Activated T-cell treated with anti-CD3 and anti-CD28 coated beads, Interleukin-2, amount 50 U/mL, for 4 hours (primary cell): ENCODE measurements at regions not wholly inside any gene's neighbourhood (a gene's known extent, or its start where the extent isn't known, plus 50 kb on each side); places are given as distances from the start of the nearest gene placed in this dataset.

ENCODE experiments used
- ATAC-seq, 2 donors: fragments of 200-7000 bp; cut with Tn5 transposase; one replicate each; pipeline ENCODE4 v1.10.0; 2021
- DNase-seq: peaks from one replicate; pipeline ENCODE4 v3.0.0-alpha.2; 2020
- H3K27me3 Mint-ChIP-seq: one replicate; pipeline ENCODE4 v1.8.0; 2021; ENCODE audit warnings: low read depth, mixed read lengths
- H3K36me3 Mint-ChIP-seq: one replicate; pipeline ENCODE4 v1.8.0; 2022; ENCODE audit warnings: mixed read lengths; ENCODE audit not compliant: insufficient read depth
- H3K4me1 Mint-ChIP-seq: one replicate; pipeline ENCODE4 v1.8.0; 2021; ENCODE audit warnings: low read depth, mixed read lengths
- H3K4me3 Mint-ChIP-seq: one replicate; pipeline ENCODE4 v1.8.0; 2021; ENCODE audit warnings: mild to moderate bottlenecking, moderate library complexity, mixed read lengths
- H3K9me3 Mint-ChIP-seq: one replicate; pipeline ENCODE4 v1.8.0; 2021; ENCODE audit warnings: mixed read lengths

- DNase-seq: no peak
- H3K27me3 Mint-ChIP-seq: peaks cover 15% of the 10 kb centered on the region
- no peaks in the 10 kb centered on the region for H3K36me3 Mint-ChIP-seq
- H3K9me3 Mint-ChIP-seq: peaks cover 4% of the 10 kb centered on the region
- H3K4me1 Mint-ChIP-seq: peaks cover 2% of the 10 kb centered on the region
- no peak for ATAC-seq
- no peak overlapping the region for H3K4me3 Mint-ChIP-seq
Measured at GRCh38 chr11:112748252-112748651, 213.0 kb upstream of the NCAM1 start.

GRCh38 chr11:112748713-112749543 lies 212.3 kb upstream of the NCAM1 start:
- peaks cover 2% of the 10 kb centered on the region for H3K4me1 Mint-ChIP-seq
- peaks cover 15% of the 10 kb centered on the region for H3K27me3 Mint-ChIP-seq
- no peaks in the 10 kb centered on the region for H3K36me3 Mint-ChIP-seq
- ATAC-seq (no peak), DNase-seq (no peak)
- peaks cover 4% of the 10 kb centered on the region for H3K9me3 Mint-ChIP-seq
- H3K4me3 Mint-ChIP-seq: no peak overlapping the region

- no peaks in the 10 kb centered on the region for H3K36me3 Mint-ChIP-seq
- H3K9me3 Mint-ChIP-seq: no peaks in the 10 kb centered on the region
- peaks cover 8% of the 10 kb centered on the region for H3K27me3 Mint-ChIP-seq
- H3K4me1 Mint-ChIP-seq: no peaks in the 10 kb centered on the region
- no peak overlapping the region for H3K4me3 Mint-ChIP-seq
- no peak for ATAC-seq
- no peak for DNase-seq
Measured at GRCh38 chr11:112751329-112751728, 209.9 kb upstream of the NCAM1 start.

- Mint-ChIP-seq H3K9me3 (no peaks in the 10 kb centered on the region), H3K4me1 (no peaks in the 10 kb centered on the region), H3K4me3 (no peak overlapping the region), H3K27me3 (peaks cover 4% of the 10 kb centered on the region), H3K36me3 (no peaks in the 10 kb centered on the region)
- DNase-seq: no peak
- no peak for ATAC-seq
Measured at GRCh38 chr11:112751772-112752171, 209.4 kb upstream of the NCAM1 start.

- DNase-seq: no peak
- Mint-ChIP-seq H3K9me3 (no peaks in the 10 kb centered on the region), H3K36me3 (no peaks in the 10 kb centered on the region), H3K27me3 (peaks cover 7% of the 10 kb centered on the region), H3K4me3 (no peak overlapping the region), H3K4me1 (no peaks in the 10 kb centered on the region)
- no peak for ATAC-seq
Measured at GRCh38 chr11:112752563-112752962, 208.7 kb upstream of the NCAM1 start.

- Mint-ChIP-seq H3K4me3 (no peak overlapping the region), H3K27me3 (peaks cover 8% of the 10 kb centered on the region), H3K4me1 (no peaks in the 10 kb centered on the region), H3K36me3 (no peaks in the 10 kb centered on the region), H3K9me3 (no peaks in the 10 kb centered on the region)
- DNase-seq (no peak), ATAC-seq (no peak)
Measured at GRCh38 chr11:112753706-112754105, 207.5 kb upstream of the NCAM1 start.

GRCh38 chr11:112759418-112759817 lies 201.8 kb upstream of the NCAM1 start:
- no peak for ATAC-seq
- Mint-ChIP-seq H3K9me3 (no peaks in the 10 kb centered on the region), H3K4me3 (no peak overlapping the region), H3K4me1 (no peaks in the 10 kb centered on the region), H3K27me3 (peaks cover 8% of the 10 kb centered on the region), H3K36me3 (no peaks in the 10 kb centered on the region)
- DNase-seq: no peak

- no peak overlapping the region for H3K4me3 Mint-ChIP-seq
- H3K36me3 Mint-ChIP-seq: no peaks in the 10 kb centered on the region
- H3K9me3 Mint-ChIP-seq: no peaks in the 10 kb centered on the region
- ATAC-seq: no peak
- H3K4me1 Mint-ChIP-seq: no peaks in the 10 kb centered on the region
- H3K27me3 Mint-ChIP-seq: peaks cover 5% of the 10 kb centered on the region
- DNase-seq: no peak
Measured at GRCh38 chr11:112760396-112761059, 200.7 kb upstream of the NCAM1 start.

GRCh38 chr11:112761911-112762706 lies 199.1 kb upstream of the NCAM1 start:
- peaks cover 5% of the 10 kb centered on the region for H3K27me3 Mint-ChIP-seq
- DNase-seq (no peak), ATAC-seq (no peak)
- H3K4me1 Mint-ChIP-seq: no peaks in the 10 kb centered on the region
- no peak overlapping the region for H3K4me3 Mint-ChIP-seq
- H3K9me3 Mint-ChIP-seq: no peaks in the 10 kb centered on the region
- H3K36me3 Mint-ChIP-seq: no peaks in the 10 kb centered on the region

- no peaks in the 10 kb centered on the region for H3K4me1 Mint-ChIP-seq
- peaks cover 2% of the 10 kb centered on the region for H3K27me3 Mint-ChIP-seq
- no peak overlapping the region for H3K4me3 Mint-ChIP-seq
- ATAC-seq: no peak
- no peaks in the 10 kb centered on the region for H3K9me3 Mint-ChIP-seq
- H3K36me3 Mint-ChIP-seq: no peaks in the 10 kb centered on the region
- DNase-seq: no peak
Measured at GRCh38 chr11:112762707-112763090, 198.5 kb upstream of the NCAM1 start.

- Mint-ChIP-seq H3K27me3 (peaks cover 2% of the 10 kb centered on the region), H3K36me3 (no peaks in the 10 kb centered on the region), H3K4me1 (no peaks in the 10 kb centered on the region), H3K9me3 (no peaks in the 10 kb centered on the region), H3K4me3 (no peak overlapping the region)
- ATAC-seq: no peak
- DNase-seq: no peak
Measured at GRCh38 chr11:112765337-112765736, 195.9 kb upstream of the NCAM1 start.

- no peaks in the 10 kb centered on the region for H3K36me3 Mint-ChIP-seq
- peaks cover 7% of the 10 kb centered on the region for H3K27me3 Mint-ChIP-seq
- H3K4me1 Mint-ChIP-seq: no peaks in the 10 kb centered on the region
- ATAC-seq: no peak
- DNase-seq: no peak
- H3K9me3 Mint-ChIP-seq: no peaks in the 10 kb centered on the region
- no peak overlapping the region for H3K4me3 Mint-ChIP-seq
Measured at GRCh38 chr11:112769170-112769569, 192.1 kb upstream of the NCAM1 start.

GRCh38 chr11:112769584-112769983 lies 191.6 kb upstream of the NCAM1 start:
- DNase-seq (no peak), ATAC-seq (no peak)
- Mint-ChIP-seq H3K36me3 (no peaks in the 10 kb centered on the region), H3K4me3 (no peak overlapping the region), H3K9me3 (no peaks in the 10 kb centered on the region), H3K4me1 (no peaks in the 10 kb centered on the region), H3K27me3 (peaks cover 7% of the 10 kb centered on the region)

GRCh38 chr11:112770033-112770432 lies 191.2 kb upstream of the NCAM1 start:
- Mint-ChIP-seq H3K4me3 (no peak overlapping the region), H3K27me3 (peaks cover 7% of the 10 kb centered on the region), H3K36me3 (no peaks in the 10 kb centered on the region), H3K9me3 (no peaks in the 10 kb centered on the region), H3K4me1 (no peaks in the 10 kb centered on the region)
- ATAC-seq (no peak), DNase-seq (no peak)
